GM20431 (cell line): ENCODE measurements at regions not wholly inside any gene's neighbourhood (a gene's known extent, or its start where the extent isn't known, plus 50 kb on each side); places are given as distances from the start of the nearest gene placed in this dataset.
"Not testable (repeated sequence)": the region's sequence is repeated elsewhere in the genome, so short reads cannot be mapped to it uniquely, and the experiment has no call there.

ENCODE experiments used
- in situ Hi-C: fragments of 300-500 bp; cut with MseI, MboI; formaldehyde crosslinking; loops from one replicate; pipeline ENCODE4 v1.15.0; 2020; ENCODE audit warnings: low sequenced_read_pairs; ENCODE audit not compliant: unreplicated experiment

- in situ Hi-C loops: no loop called here
These were observed 387.8 kb upstream of the SLC39A10 start for GRCh38 chr2:195269220-195269619.

GRCh38 chr2:195257979-195258378 is 399.0 kb upstream of the SLC39A10 start:
- in situ Hi-C loops: no loop called here

GRCh38 chr2:195252018-195252417 is 405.0 kb upstream of the SLC39A10 start:
- in situ Hi-C loops: no loop called here

GRCh38 chr2:195251214-195251613 is 405.8 kb upstream of the SLC39A10 start:
- in situ Hi-C loops: no loop called here

GRCh38 chr2:195238826-195239225 is 418.2 kb upstream of the SLC39A10 start:
- in situ Hi-C loops: no loop called here

GRCh38 chr2:195238379-195238778 is 418.6 kb upstream of the SLC39A10 start:
- in situ Hi-C loops: no loop called here

GRCh38 chr2:195228547-195228946 is 428.5 kb upstream of the SLC39A10 start:
- in situ Hi-C loops: not testable (repeated sequence)

GRCh38 chr2:195214072-195214471 is 443.0 kb upstream of the SLC39A10 start:
- in situ Hi-C loops: no loop called here

- in situ Hi-C loops: no loop called here
These were observed 444.4 kb upstream of the SLC39A10 start for GRCh38 chr2:195212586-195212985.

- in situ Hi-C loops: no loop called here
These were observed 454.7 kb upstream of the SLC39A10 start for GRCh38 chr2:195202163-195202845.

GRCh38 chr2:195199864-195200263 is 457.2 kb upstream of the SLC39A10 start:
- in situ Hi-C loops: no loop called here

GRCh38 chr2:195181059-195181705 is 475.8 kb upstream of the SLC39A10 start:
- in situ Hi-C loops: no loop called here

GRCh38 chr2:195168369-195168768 is 488.7 kb upstream of the SLC39A10 start:
- in situ Hi-C loops: no loop called here

GRCh38 chr2:195164930-195165329 is 492.1 kb upstream of the SLC39A10 start:
- in situ Hi-C loops: no loop called here

- in situ Hi-C loops: no loop called here
These were observed 494.1 kb upstream of the SLC39A10 start for GRCh38 chr2:195162918-195163317.

GRCh38 chr2:195162194-195162593 is 494.8 kb upstream of the SLC39A10 start:
- in situ Hi-C loops: no loop called here

- in situ Hi-C loops: no loop called here
These were observed 496.1 kb upstream of the SLC39A10 start for GRCh38 chr2:195160963-195161362.

- in situ Hi-C loops: no loop called here
These were observed 505.3 kb upstream of the SLC39A10 start for GRCh38 chr2:195151711-195152110.

- in situ Hi-C loops: no loop called here
These were observed 506.2 kb upstream of the SLC39A10 start for GRCh38 chr2:195150819-195151218.

- in situ Hi-C loops: no loop called here
These were observed 509.0 kb upstream of the SLC39A10 start for GRCh38 chr2:195148004-195148403.

GRCh38 chr2:195146761-195147541 is 510.1 kb upstream of the SLC39A10 start:
- in situ Hi-C loops: no loop called here
